ENCODE measurements at regions not wholly inside any gene's neighbourhood (a gene's known extent, or its start where the extent isn't known, plus 50 kb on each side); places are given as distances from the start of the nearest gene placed in this dataset.

- TF ChIP-seq CTCF (conservative IDR thresholded peaks at IDR 0.05) (no peak), EZH2 (IDR thresholded peaks at IDR 0.05; ENCODE audit: low read depth) (no peak)
Observed at GRCh38 chr5:56529666-56530430, 285.5 kb upstream of the MAP3K1 start.

Measured in PC-9 (cell line).